HepG2 (cell line): ENCODE measurements at regions not wholly inside any gene's neighbourhood (a gene's known extent, or its start where the extent isn't known, plus 50 kb on each side); places are given as distances from the start of the nearest gene placed in this dataset.

Experiments
- ATAC-seq: fragments of 200-7000 bp; cut with Tn5 transposase; 3 replicates; pipeline ENCODE4 v1.9.1; 2020; ENCODE audit warnings: mild to moderate bottlenecking, moderate library complexity
- BruUV-seq: library from RNA; stranded (reverse); fragments of 400-500 nt; replicated peaks from 2 replicates; lab custom pipeline; 2021; lab: Mats Ljungman, UMichigan
- CTCF ChIA-PET: fragments of 300-600 bp; formaldehyde crosslinking; extraction: SDS; loops from one replicate; lab custom pipeline; 2021; ENCODE audit warnings: low total read pairs, inconsistent platforms, low intra/inter-chr PET ratio; lab: Yijun Ruan, JAX
- POLR2A ChIA-PET: fragments of 350-600 bp; sonication (Branson Sonifier 250); formaldehyde crosslinking; loops from one replicate; lab custom pipeline; 2020; ENCODE audit warnings: antibody characterized with exemption, inconsistent platforms; lab: Yijun Ruan, JAX
- DNase-seq: peaks from one replicate; pipeline ENCODE4 v3.0.0-alpha.2; 2015; ENCODE audit warnings: low spot score
- FAIRE-seq: peaks from 3 replicates; lab custom pipeline; 2011; peaks lifted over from hg19 to GRCh38; lab: Jason Lieb, UNC
- H2AFZ ChIP-seq: one replicate; pipeline ENCODE4 v1.6.1; 2011; ENCODE audit warnings: low read length, inconsistent platforms
- H3K27ac ChIP-seq: fragments of 300-600 bp; 3 replicates; pipeline ENCODE4 v1.8.0; 2011; ENCODE audit warnings: mixed run types, mild to moderate bottlenecking, mixed read lengths, low read length, inconsistent platforms; ENCODE audit not compliant: insufficient read depth; ENCODE audit errors: extremely low read length
- H3K27me3 ChIP-seq, 2 experiments: fragments of 200-600 bp in 1 of 2; 2 replicates in 1 of 2; 3 replicates in 1 of 2; pipeline versions ENCODE4 v1.6.0 to v1.8.0; 2011; ENCODE audit warnings: low read length in 2 of 2, mild to moderate bottlenecking in 2 of 2, moderate library complexity in 2 of 2, inconsistent platforms in 1 of 2; ENCODE audit not compliant: insufficient read depth in 2 of 2, control insufficient read depth in 1 of 2
- H3K36me3 ChIP-seq, 2 experiments: fragments of 200-600 bp in 1 of 2; replicated peaks in 1 of 2; 2 replicates in 1 of 2; 3 replicates in 1 of 2; pipeline versions ENCODE4 v1.5.1 to v1.8.0; 2011; ENCODE audit warnings: low read length in 2 of 2, inconsistent platforms in 1 of 2; ENCODE audit not compliant: insufficient read depth in 2 of 2, control insufficient read depth in 1 of 2
- H3K4me1 ChIP-seq: 2 replicates; pipeline ENCODE4 v1.5.1; 2012; ENCODE audit warnings: low read length, inconsistent platforms; ENCODE audit not compliant: insufficient read depth
- H3K4me2 ChIP-seq: 2 replicates; pipeline ENCODE4 v1.6.0; 2011; ENCODE audit warnings: low read depth, low read length, inconsistent platforms
- H3K4me3 ChIP-seq, 3 experiments: fragments of 200-600 bp in 1 of 3; sonication (generic), shearing (Covaris generic) in 1 of 3; replicated peaks in 1 of 3; 2 replicates each; pipeline ENCODE4 v1.5.1; 2011 to 2016; ENCODE audit warnings: low read length in 3 of 3, inconsistent platforms in 2 of 3, low read depth in 2 of 3, mild to moderate bottlenecking in 2 of 3, control low read depth in 1 of 3, mixed read lengths in 1 of 3; ENCODE audit not compliant: insufficient read depth in 1 of 3
- H3K79me2 ChIP-seq: one replicate; pipeline ENCODE4 v1.6.1; 2011; ENCODE audit warnings: low read length, inconsistent platforms; ENCODE audit not compliant: insufficient read depth
- H3K9ac ChIP-seq: 2 replicates; pipeline ENCODE4 v1.6.0; 2011; ENCODE audit warnings: mild to moderate bottlenecking, low read depth, low read length, inconsistent platforms; ENCODE audit not compliant: insufficient read depth
- H3K9me3 ChIP-seq: 2 replicates; pipeline ENCODE4 v1.5.1; 2012; ENCODE audit warnings: mild to moderate bottlenecking, low read length
- H4K20me1 ChIP-seq: 2 replicates; pipeline ENCODE4 v1.6.0; 2011; ENCODE audit warnings: inconsistent platforms, mild to moderate bottlenecking, low read length, moderate library complexity; ENCODE audit not compliant: insufficient read depth
- GZF1 ChIP-seq: sonication (generic); formaldehyde crosslinking; IDR thresholded peaks from 2 replicates; pipeline ENCODE4 v1.5.1; 2020; ENCODE audit warnings: mild to moderate bottlenecking, missing genetic modification reagents
- MAFK ChIP-seq, 2 experiments: IDR thresholded peaks in 1 of 2; conservative IDR thresholded peaks in 1 of 2; 2 replicates each; pipeline ENCODE4 v1.6.1; 2011; ENCODE audit warnings: improper control_type of control experiment in 2 of 2, low read length in 2 of 2
- NFYB ChIP-seq: sonication (generic); formaldehyde crosslinking; IDR thresholded peaks from 2 replicates; pipeline ENCODE4 v1.4.0; 2020; ENCODE audit warnings: missing genetic modification reagents
- PTBP1 ChIP-seq: fragments of 200-400 bp; formaldehyde crosslinking; IDR thresholded peaks from 2 replicates; pipeline ENCODE4 v1.6.1; 2018; ENCODE audit warnings: low read length, low read depth; ENCODE audit not compliant: poor library complexity, severe bottlenecking
- SNAPC2 ChIP-seq: sonication (generic); formaldehyde crosslinking; IDR thresholded peaks from 2 replicates; pipeline ENCODE4 v1.8.1; 2022; ENCODE audit warnings: mild to moderate bottlenecking, missing genetic modification reagents
- ZFP37 ChIP-seq: sonication (generic); formaldehyde crosslinking; IDR thresholded peaks from 2 replicates; pipeline ENCODE4 v1.4.0; 2020; ENCODE audit warnings: missing genetic modification reagents, borderline replicate concordance
- ZNF510 ChIP-seq: sonication (generic); formaldehyde crosslinking; IDR thresholded peaks from 2 replicates; pipeline ENCODE4 v1.4.0; 2020; ENCODE audit warnings: low read depth, mild to moderate bottlenecking, missing genetic modification reagents
- WGBS: methylation state at CpG from one replicate; pipeline ENCODE4 v1.1.6; 2017; ENCODE audit warnings: low lambda C conversion rate; 5-methylcytosine and 5-hydroxymethylcytosine counted together
- in situ Hi-C: cut with HindIII; loops from 2 replicates; pipeline ENCODE4 v1.10.0; 2017; ENCODE audit warnings: low pct_unique_long_range_greater_than_20kb; ENCODE audit not compliant: extremely low pct_ligation_motif_present
- intact Hi-C: fragments of 100-400 bp; cut with micrococcal nuclease; formaldehyde crosslinking; loops from one replicate; pipeline ENCODE4 v1.10.0; 2022; ENCODE audit not compliant: unreplicated experiment
- TF ChIP-seq, protein P1 (sequence below): sonication (generic); formaldehyde crosslinking; conservative IDR thresholded peaks from 2 replicates; pipeline ENCODE4 v1.4.0; 2020; ENCODE audit warnings: missing genetic modification reagents

DNA sequence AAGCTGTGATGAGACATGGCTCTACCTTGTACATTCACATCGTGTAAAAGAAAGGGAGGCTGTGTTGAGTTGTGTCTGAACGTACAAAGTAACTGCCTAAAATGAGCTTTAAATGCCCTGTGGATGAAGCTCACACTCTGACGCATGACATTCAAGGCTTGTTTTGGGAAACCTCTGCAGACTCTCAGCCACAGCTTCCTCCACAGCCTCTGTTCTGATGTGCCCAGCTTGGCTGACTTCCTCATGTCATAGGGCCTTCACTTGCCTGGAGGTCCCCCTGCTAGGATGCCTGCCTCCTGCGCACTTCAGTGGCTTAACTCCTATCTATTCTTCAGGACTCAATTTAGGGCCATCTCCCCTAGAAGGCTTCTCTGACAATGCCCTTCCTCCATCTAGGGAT is 230.0 kb upstream of the HABP2 start:
- no peaks in the 10 kb centered on the region for H3K79me2 ChIP-seq
- H2AFZ ChIP-seq, result no peak overlapping the region
- no TSS peak for BruUV-seq
- WGBS, result 66% methylated on average over 4 of the region's 4 CpGs
- no peak for FAIRE-seq
- no peak overlapping the region for H3K4me2 ChIP-seq
- H3K4me1 ChIP-seq, result no peaks in the 10 kb centered on the region
- H3K4me3 ChIP-seq, result no peak overlapping the region
- H3K27ac ChIP-seq, result no peak overlapping the region
- in situ Hi-C loops (no loop called here), intact Hi-C loops (no loop called here)
- no peaks in the 10 kb centered on the region for H3K9me3 ChIP-seq
- ChIA-PET POLR2A (no interaction called here), CTCF (no interaction called here)
- H4K20me1 ChIP-seq, result no peaks in the 10 kb centered on the region
- H3K9ac ChIP-seq, result no peak overlapping the region
- H3K27me3 ChIP-seq, result peaks cover 1 to 30% of the 10 kb centered on the region in 2 experiments; a peak in 4 of 5 replicates
- DNase-seq, result no peak
- TF ChIP-seq NFYB (CRISPR knock-in tag), result no peak
- no peaks in the 10 kb centered on the region for H3K36me3 ChIP-seq
- ATAC-seq, result no peak

DNA sequence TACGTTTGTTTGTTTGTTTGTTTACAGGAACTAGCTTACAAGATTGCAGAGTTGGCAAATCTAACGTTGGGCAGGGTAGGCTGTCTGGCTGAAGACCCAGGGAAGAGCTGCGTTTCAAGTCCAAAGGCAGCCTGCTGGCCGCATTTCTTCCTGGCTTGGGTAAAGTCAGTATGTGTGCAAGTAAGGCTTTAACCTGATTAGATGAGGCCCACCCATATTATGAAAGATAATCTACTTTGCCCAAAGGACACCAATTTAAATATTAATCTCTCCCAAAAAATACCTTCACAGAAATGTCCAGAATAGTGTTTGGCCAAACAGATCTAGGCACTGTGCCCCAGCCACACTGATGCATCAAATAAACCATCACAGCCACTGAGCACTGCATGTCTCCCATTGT is 228.9 kb upstream of the HABP2 start:
- Histone ChIP-seq H3K27ac (no peak overlapping the region), H2AFZ (no peak overlapping the region), H3K79me2 (no peaks in the 10 kb centered on the region)
- TF ChIP-seq PTBP1 (no peak), SNAPC2 (no peak), MAFK (conservative IDR thresholded peaks at IDR 0.05 in 1 of 2, IDR thresholded peaks at IDR 0.05 in 1 of 2; ENCODE audit: low read length in 2 of 2) (0 out of 4 replicates have a peak, but pooled peaks of 1 of the 2 experiments have one; percentile 2), ZNF510 (CRISPR knock-in tag) (no peak), GZF1 (CRISPR knock-in tag) (no peak), ZFP37 (CRISPR knock-in tag) (no peak)
- TF ChIP-seq, protein P1, sequence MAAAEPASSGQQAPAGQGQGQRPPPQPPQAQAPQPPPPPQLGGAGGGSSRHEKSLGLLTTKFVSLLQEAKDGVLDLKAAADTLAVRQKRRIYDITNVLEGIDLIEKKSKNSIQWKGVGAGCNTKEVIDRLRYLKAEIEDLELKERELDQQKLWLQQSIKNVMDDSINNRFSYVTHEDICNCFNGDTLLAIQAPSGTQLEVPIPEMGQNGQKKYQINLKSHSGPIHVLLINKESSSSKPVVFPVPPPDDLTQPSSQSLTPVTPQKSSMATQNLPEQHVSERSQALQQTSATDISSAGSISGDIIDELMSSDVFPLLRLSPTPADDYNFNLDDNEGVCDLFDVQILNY (CRISPR knock-in tag), result no peak
- TF ChIP-seq, all 625 proteins: peak for 1
- H3K4me2 ChIP-seq, result no peak overlapping the region
- BruUV-seq, result no TSS peak
- ChIA-PET CTCF (no interaction called here), POLR2A (no interaction called here)
- no peaks in the 10 kb centered on the region for H3K4me1 ChIP-seq
- H3K27me3 ChIP-seq, result peaks cover 1 to 27% of the 10 kb centered on the region in 2 experiments; a peak in 4 of 5 replicates
- no peak for FAIRE-seq
- in situ Hi-C loops (no loop called here), intact Hi-C loops (no loop called here)
- H3K36me3 ChIP-seq, result no peaks in the 10 kb centered on the region
- WGBS, result 13% methylated on average over 4 of the region's 4 CpGs
- no peak overlapping the region for H3K9ac ChIP-seq
- H3K9me3 ChIP-seq, result no peaks in the 10 kb centered on the region
- H3K4me3 ChIP-seq, result no peak overlapping the region
- no peak for DNase-seq
- no peak for ATAC-seq
- H4K20me1 ChIP-seq, result no peaks in the 10 kb centered on the region
